ENCODE measurements at regions not wholly inside any gene's neighbourhood (a gene's known extent, or its start where the extent isn't known, plus 50 kb on each side); places are given as distances from the start of the nearest gene placed in this dataset.

DNA sequence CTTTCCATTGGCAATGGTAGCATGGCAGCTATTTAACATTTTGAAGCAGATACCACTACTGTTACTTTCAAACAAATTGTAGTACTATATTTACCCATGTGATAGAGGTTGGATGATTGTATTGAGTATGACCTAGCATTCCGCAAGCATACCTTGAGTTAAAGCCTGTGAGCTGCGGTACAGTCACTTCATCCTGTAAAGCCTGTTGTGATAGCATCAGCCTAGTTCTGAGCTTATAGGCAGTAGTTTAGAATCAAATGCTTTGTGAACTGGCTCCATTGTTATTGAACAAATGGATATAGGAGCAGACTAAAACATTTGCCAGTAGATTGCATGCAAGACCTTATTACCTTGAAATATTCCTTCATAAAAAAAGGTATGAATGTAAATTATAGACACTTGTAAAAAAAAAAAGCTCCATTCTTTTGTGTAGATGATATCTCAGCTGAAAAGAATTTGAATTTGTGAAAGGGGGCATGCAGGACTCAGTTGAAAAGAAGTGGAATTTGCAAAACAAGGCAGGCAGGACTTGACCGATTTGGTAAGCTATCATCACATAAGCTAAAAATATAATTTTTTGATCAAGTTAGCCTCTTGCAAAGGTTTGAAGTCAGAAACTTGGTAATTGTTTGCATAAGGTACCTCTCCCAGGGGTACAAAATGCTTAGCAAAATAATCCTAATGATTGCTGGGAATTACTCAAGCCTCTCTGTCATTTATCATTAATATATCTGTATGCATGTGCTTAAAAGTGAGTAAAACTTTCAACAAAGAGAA, 138.5 kb upstream of the ITGA4 start:
- H3K9me3 ChIP-seq (ENCODE audit: low read depth) = no peaks in the 10 kb centered on the region
- no peak overlapping the region for H3K27ac ChIP-seq
- no peaks in the 10 kb centered on the region for H3K79me2 ChIP-seq (ENCODE audit: insufficient read depth)
- WGBS, 2 experiments (ENCODE audit: low coverage in 1 of 2, low lambda C conversion rate in 2 of 2, missing lambda C conversion rate in 2 of 2) = 87 to 93% methylated on average over 3 of the region's 3 CpGs
- H3K4me2 ChIP-seq (ENCODE audit: unreplicated experiment) = no peak overlapping the region
- DNase-seq = no peak
- H3K27me3 ChIP-seq (replicated peaks; ENCODE audit: insufficient read depth) = no peaks in the 10 kb centered on the region
- H2AFZ ChIP-seq = no peak overlapping the region
- in situ Hi-C loops (cut with MboI) = no loop called here
- no peak overlapping the region for H3K9ac ChIP-seq
- H3K9me2 ChIP-seq (ENCODE audit: insufficient read depth) = no peaks in the 10 kb centered on the region
- peaks cover 11% of the 10 kb centered on the region; the same call in 1 of the 2 replicates for H3K4me1 ChIP-seq (ENCODE audit: insufficient read depth)
- no peaks in the 10 kb centered on the region for H4K20me1 ChIP-seq (ENCODE audit: insufficient read depth)
- H3K4me3 ChIP-seq = no peak overlapping the region
- no peak for TF ChIP-seq EZH2 (IDR thresholded peaks at IDR 0.05; ENCODE audit: insufficient read depth, poor library complexity, severe bottlenecking)
- TF ChIP-seq EZH2phosphoT487 (IDR thresholded peaks at IDR 0.05; ENCODE audit: insufficient read depth, low read depth) = no peak
- no peaks in the 10 kb centered on the region for H3K36me3 ChIP-seq (ENCODE audit: low read depth)
- H3F3A ChIP-seq (ENCODE audit: insufficient read depth) = no peaks in the 10 kb centered on the region

DNA sequence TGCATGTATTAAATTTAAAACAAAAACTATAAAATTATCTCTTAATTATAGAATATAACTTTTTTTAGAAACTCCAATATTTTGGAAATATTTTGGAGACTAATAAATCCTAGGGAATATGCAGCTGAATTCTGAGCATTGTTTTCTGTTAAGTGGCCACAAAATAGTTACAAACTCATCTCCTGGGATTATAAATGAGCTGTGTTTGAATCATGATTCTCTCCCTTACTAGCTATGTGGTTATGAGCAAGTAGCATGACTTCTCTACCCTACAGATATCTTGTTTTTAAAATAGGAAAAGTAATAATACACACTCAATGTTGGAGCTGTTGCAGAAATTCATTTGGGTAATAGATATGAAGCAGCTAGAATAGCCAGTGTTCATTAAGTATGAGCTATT, 137.9 kb upstream of the ITGA4 start:
- no peak overlapping the region for H3K9ac ChIP-seq
- H3K9me3 ChIP-seq (ENCODE audit: low read depth) = no peaks in the 10 kb centered on the region
- H3K79me2 ChIP-seq (ENCODE audit: insufficient read depth) = no peaks in the 10 kb centered on the region
- no peak overlapping the region for H3K4me2 ChIP-seq (ENCODE audit: unreplicated experiment)
- H3K4me3 ChIP-seq = no peak overlapping the region
- no peak overlapping the region for H2AFZ ChIP-seq
- no peaks in the 10 kb centered on the region for H4K20me1 ChIP-seq (ENCODE audit: insufficient read depth)
- H3F3A ChIP-seq (ENCODE audit: insufficient read depth) = no peaks in the 10 kb centered on the region
- H3K27ac ChIP-seq = no peak overlapping the region
- TF ChIP-seq EZH2phosphoT487 (IDR thresholded peaks at IDR 0.05; ENCODE audit: insufficient read depth, low read depth) (no peak), EZH2 (IDR thresholded peaks at IDR 0.05; ENCODE audit: insufficient read depth, poor library complexity, severe bottlenecking) (no peak)
- H3K27me3 ChIP-seq (replicated peaks; ENCODE audit: insufficient read depth) = no peaks in the 10 kb centered on the region
- no peaks in the 10 kb centered on the region for H3K9me2 ChIP-seq (ENCODE audit: insufficient read depth)
- peak; percentile 56 for DNase-seq
- H3K4me1 ChIP-seq (ENCODE audit: insufficient read depth) = peaks cover 11% of the 10 kb centered on the region; the same call in 1 of the 2 replicates
- no peaks in the 10 kb centered on the region for H3K36me3 ChIP-seq (ENCODE audit: low read depth)
- in situ Hi-C loops (cut with MboI) = no loop called here

GRCh38 chr2:181320638-181321037, 136.5 kb upstream of the ITGA4 start:
- TF ChIP-seq EZH2phosphoT487 (IDR thresholded peaks at IDR 0.05; ENCODE audit: insufficient read depth, low read depth) (no peak), EZH2 (IDR thresholded peaks at IDR 0.05; ENCODE audit: insufficient read depth, poor library complexity, severe bottlenecking) (no peak)
- no peak overlapping the region for H3K4me2 ChIP-seq (ENCODE audit: unreplicated experiment)
- no peaks in the 10 kb centered on the region for H3K36me3 ChIP-seq (ENCODE audit: low read depth)
- no peak overlapping the region for H3K9ac ChIP-seq
- in situ Hi-C loops (cut with MboI) = no loop called here
- no peak overlapping the region for H3K27ac ChIP-seq
- no peak overlapping the region for H2AFZ ChIP-seq
- WGBS, 2 experiments (ENCODE audit: low coverage in 1 of 2, low lambda C conversion rate in 2 of 2, missing lambda C conversion rate in 2 of 2) = 59 to 70% methylated on average over 2 of the region's 2 CpGs
- H3K79me2 ChIP-seq (ENCODE audit: insufficient read depth) = no peaks in the 10 kb centered on the region
- no peaks in the 10 kb centered on the region for H3F3A ChIP-seq (ENCODE audit: insufficient read depth)
- H3K4me3 ChIP-seq = no peak overlapping the region
- no peaks in the 10 kb centered on the region for H4K20me1 ChIP-seq (ENCODE audit: insufficient read depth)
- no peaks in the 10 kb centered on the region for H3K9me2 ChIP-seq (ENCODE audit: insufficient read depth)
- peaks cover 11% of the 10 kb centered on the region; the same call in 1 of the 2 replicates for H3K4me1 ChIP-seq (ENCODE audit: insufficient read depth)
- no peaks in the 10 kb centered on the region for H3K9me3 ChIP-seq (ENCODE audit: low read depth)
- no peaks in the 10 kb centered on the region for H3K27me3 ChIP-seq (replicated peaks; ENCODE audit: insufficient read depth)
- no peak for DNase-seq

GRCh38 chr2:181324912-181325311, 132.3 kb upstream of the ITGA4 start:
- no peak for DNase-seq
- no peaks in the 10 kb centered on the region for H3K9me3 ChIP-seq (ENCODE audit: low read depth)
- H3F3A ChIP-seq (ENCODE audit: insufficient read depth) = no peaks in the 10 kb centered on the region
- no peak overlapping the region for H3K9ac ChIP-seq
- no peak for TF ChIP-seq EZH2phosphoT487 (IDR thresholded peaks at IDR 0.05; ENCODE audit: insufficient read depth, low read depth)
- TF ChIP-seq EZH2 (IDR thresholded peaks at IDR 0.05; ENCODE audit: insufficient read depth, poor library complexity, severe bottlenecking) = no peak
- no peaks in the 10 kb centered on the region for H3K36me3 ChIP-seq (ENCODE audit: low read depth)
- no peaks in the 10 kb centered on the region for H3K27me3 ChIP-seq (replicated peaks; ENCODE audit: insufficient read depth)
- H3K4me2 ChIP-seq (ENCODE audit: unreplicated experiment) = no peak overlapping the region
- no peak overlapping the region for H3K4me3 ChIP-seq
- H3K79me2 ChIP-seq (ENCODE audit: insufficient read depth) = no peaks in the 10 kb centered on the region
- H3K4me1 ChIP-seq (ENCODE audit: insufficient read depth) = peaks cover under 1% of the 10 kb centered on the region; the same call in 1 of the 2 replicates
- in situ Hi-C loops (cut with MboI) = no loop called here
- H3K27ac ChIP-seq = no peak overlapping the region
- H2AFZ ChIP-seq = no peak overlapping the region
- H4K20me1 ChIP-seq (ENCODE audit: insufficient read depth) = no peaks in the 10 kb centered on the region
- H3K9me2 ChIP-seq (ENCODE audit: insufficient read depth) = no peaks in the 10 kb centered on the region

- no peaks in the 10 kb centered on the region for H3F3A ChIP-seq (ENCODE audit: insufficient read depth)
- no peak overlapping the region for H3K4me3 ChIP-seq
- no peaks in the 10 kb centered on the region for H3K79me2 ChIP-seq (ENCODE audit: insufficient read depth)
- no peaks in the 10 kb centered on the region for H3K9me2 ChIP-seq (ENCODE audit: insufficient read depth)
- H3K36me3 ChIP-seq (ENCODE audit: low read depth) = no peaks in the 10 kb centered on the region
- no peak for DNase-seq
- no peak overlapping the region for H3K27ac ChIP-seq
- TF ChIP-seq EZH2phosphoT487 (IDR thresholded peaks at IDR 0.05; ENCODE audit: insufficient read depth, low read depth) (no peak), EZH2 (IDR thresholded peaks at IDR 0.05; ENCODE audit: insufficient read depth, poor library complexity, severe bottlenecking) (no peak)
- no peak overlapping the region for H2AFZ ChIP-seq
- no peak overlapping the region for H3K9ac ChIP-seq
- no peaks in the 10 kb centered on the region for H3K4me1 ChIP-seq (ENCODE audit: insufficient read depth)
- H3K9me3 ChIP-seq (ENCODE audit: low read depth) = no peaks in the 10 kb centered on the region
- no peaks in the 10 kb centered on the region for H3K27me3 ChIP-seq (replicated peaks; ENCODE audit: insufficient read depth)
- H4K20me1 ChIP-seq (ENCODE audit: insufficient read depth) = no peaks in the 10 kb centered on the region
- in situ Hi-C loops (cut with MboI) = no loop called here
- 93 to 96% methylated on average over 2 of the region's 2 CpGs for WGBS, 2 experiments (ENCODE audit: low coverage in 1 of 2, low lambda C conversion rate in 2 of 2, missing lambda C conversion rate in 2 of 2)
- no peak overlapping the region for H3K4me2 ChIP-seq (ENCODE audit: unreplicated experiment)
These were observed 130.5 kb upstream of the ITGA4 start for GRCh38 chr2:181326661-181327060.

Measured in GM23248 (cell line).